Heart left ventricle (tissue), 16 donors: ENCODE measurements at regions not wholly inside any gene's neighbourhood (a gene's known extent, or its start where the extent isn't known, plus 50 kb on each side); places are given as distances from the start of the nearest gene placed in this dataset.

Experiments used
- ATAC-seq, 4 donors: fragments of 200-7000 bp; cut with Tn5 transposase; one replicate each; pipeline ENCODE4 v1.9.1; 2020 to 2022; ENCODE audit warnings: moderate library complexity in 4 of 4, mild to moderate bottlenecking in 3 of 4, moderate number of reproducible peaks in 1 of 4
- DNase-seq, 5 donors: peaks; one replicate each; pipeline ENCODE4 v3.0.0-alpha.2; 2020
- H3K27ac ChIP-seq, 12 donors: fragments of 200-600 bp; sonication (generic) in 4 of 12; one replicate each; pipeline versions ENCODE4 v1.5.0 to v1.8.0; 2016 to 2022; ENCODE audit warnings: mild to moderate bottlenecking in 2 of 12
- H3K27me3 ChIP-seq, 9 donors: fragments of 200-600 bp; sonication (generic) in 2 of 9; one replicate each; pipeline versions ENCODE4 v1.5.1 to v1.8.0; 2016 to 2022; ENCODE audit warnings: mild to moderate bottlenecking in 3 of 9
- H3K36me3 ChIP-seq, 9 donors: fragments of 200-600 bp; sonication (generic) in 2 of 9; one replicate each; pipeline versions ENCODE4 v1.5.0 to v1.8.0; 2018 to 2022; ENCODE audit warnings: mild to moderate bottlenecking in 2 of 9
- H3K4me1 ChIP-seq, 12 donors: fragments of 200-600 bp; sonication (generic) in 4 of 12; one replicate each; pipeline versions ENCODE4 v1.5.0 to v1.8.0; 2016 to 2022; ENCODE audit warnings: mild to moderate bottlenecking in 3 of 12
- H3K4me3 ChIP-seq, 12 donors: fragments of 200-600 bp; sonication (generic) in 4 of 12; one replicate each; pipeline versions ENCODE4 v1.5.0 to v1.8.0; 2017 to 2022; ENCODE audit warnings: mild to moderate bottlenecking in 9 of 12, moderate library complexity in 4 of 12
- H3K9me3 ChIP-seq, 12 donors: fragments of 200-600 bp; sonication (generic) in 4 of 12; one replicate each; pipeline versions ENCODE4 v1.5.0 to v1.8.0; 2016 to 2022; ENCODE audit warnings: mild to moderate bottlenecking in 1 of 12
- CTCF ChIP-seq, 12 donors: fragments of 200-600 bp; sonication (generic) in 4 of 12; IDR thresholded peaks; one replicate each; pipeline versions ENCODE4 v1.5.0 to v1.8.0; 2018 to 2022; ENCODE audit warnings: antibody characterized with exemption in 12 of 12, mild to moderate bottlenecking in 5 of 12
- POLR2A ChIP-seq, 2 donors: fragments of 450-650 bp; IDR thresholded peaks; one replicate each; pipeline ENCODE4 v1.6.1; 2017; ENCODE audit warnings: antibody characterized with exemption in 2 of 2, mild to moderate bottlenecking in 2 of 2, moderate library complexity in 2 of 2
- WGBS, 4 donors: extraction: QIAGEN DNeasy Blood & Tissue Kit in 2 of 4; methylation state at CpG; one replicate each; pipeline versions ENCODE4 v1.1.5 to v1.1.7; 2013 to 2018; 5-methylcytosine and 5-hydroxymethylcytosine counted together
- intact Hi-C, 10 donors: fragments of 100-400 bp; cut with DNase I; formaldehyde crosslinking; loops; one replicate each; pipeline versions ENCODE4 v1.11.1 to v1.14.2; 2022
- donor health status: ischemic (EF 13 %, LVEDD 7.1; RV severe dilation, severe dysfunction).
- donor health status: healthy with polysubstance abuse.
- donor health status: DM: no; HTN: yes; CAD: no.
- donor health status: DM: no; HTN: no; CAD: no.
- donor health status: ischemic (EF 25% LVEDD 6.9; RV normal size, moderate dysfunction).
- donor health status: ischemic (EF 25% LVEDD 5.7; RV mildly dilated, moderate dysfunction).
- donor health status: healthy.
- donor health status: DM: yes; HTN: yes; CAD: no.
- donor health status: ischemic (EF 35%, LVEDD 5.7; RV mildly dilated, moderate dysfunction).
- donor health status: nonischemic (EF 11% LVEDD 7.7; RV severe dilation, severe dysfunction).
- donor health status: DM: yes; HTN: yes; CAD: no.
- donor health status: PGD.
- donor health status: ischemic (EF 29% LVEDD 5.4; RV normal size, mild dysfunction).
- donor health status: nonischemic (EF 23%, LVEDD 6.1; RV moderate dilation, normal function).

- Histone ChIP-seq H3K9me3 (peaks cover 0 to 21% (median 4%) of the 10 kb centered on the region in 12 donors), H3K4me3 (no peak overlapping the region), H3K27ac (no peak overlapping the region), H3K4me1 (peaks cover 0 to 5% (median 0%) of the 10 kb centered on the region in 12 donors), H3K27me3 (no peaks in the 10 kb centered on the region), H3K36me3 (no peaks in the 10 kb centered on the region)
- TF ChIP-seq CTCF (IDR thresholded peaks at IDR 0.05), result no peak
- no peak for TF ChIP-seq POLR2A (IDR thresholded peaks at IDR 0.05)
- ATAC-seq (no peak), DNase-seq (no peak)
- WGBS, 4 donors, result 78 to 86% (median 78%) methylated on average over 3 of the region's 3 CpGs
- intact Hi-C loops, result no loop called here
Measured at GRCh38 chr6:164836486-164836885, 472.9 kb downstream of the C6orf118 start.

GRCh38 chr6:164832410-164832809, 477.0 kb downstream of the C6orf118 start:
- intact Hi-C loops, result no loop called here
- TF ChIP-seq POLR2A (IDR thresholded peaks at IDR 0.05) (no peak), CTCF (IDR thresholded peaks at IDR 0.05) (no peak)
- Histone ChIP-seq H3K9me3 (peaks cover 0 to 6% (median 0%) of the 10 kb centered on the region in 12 donors), H3K27me3 (no peaks in the 10 kb centered on the region), H3K4me3 (no peak overlapping the region), H3K27ac (no peak overlapping the region), H3K4me1 (peaks cover 0 to 5% (median 0%) of the 10 kb centered on the region in 12 donors), H3K36me3 (no peaks in the 10 kb centered on the region)
- 50 to 62% (median 55%) methylated on average over 7 of the region's 7 CpGs for WGBS, 4 donors
- no peak for DNase-seq
- ATAC-seq, result peak in 3 of 4 donors; percentile 18 to 62 (median 32)

GRCh38 chr6:164827537-164827936, 481.9 kb downstream of the C6orf118 start:
- no peak for TF ChIP-seq CTCF (IDR thresholded peaks at IDR 0.05)
- TF ChIP-seq POLR2A (IDR thresholded peaks at IDR 0.05), result no peak
- H3K36me3 ChIP-seq, result no peaks in the 10 kb centered on the region
- no peaks in the 10 kb centered on the region for H3K27me3 ChIP-seq
- 84 to 91% (median 85%) methylated on average over 8 of the region's 8 CpGs for WGBS, 4 donors
- peaks cover 0 to 2% (median 0%) of the 10 kb centered on the region in 12 donors for H3K4me1 ChIP-seq
- intact Hi-C loops, result no loop called here
- no peak overlapping the region for H3K4me3 ChIP-seq
- no peak overlapping the region for H3K27ac ChIP-seq
- ATAC-seq (no peak), DNase-seq (no peak)
- H3K9me3 ChIP-seq, result no peaks in the 10 kb centered on the region

- no peaks in the 10 kb centered on the region for H3K27me3 ChIP-seq
- no peak for ATAC-seq
- no peak for DNase-seq
- TF ChIP-seq POLR2A (IDR thresholded peaks at IDR 0.05) (no peak), CTCF (IDR thresholded peaks at IDR 0.05) (no peak)
- H3K4me1 ChIP-seq, result no peaks in the 10 kb centered on the region
- H3K27ac ChIP-seq, result no peak overlapping the region
- intact Hi-C loops, result no loop called here
- no peaks in the 10 kb centered on the region for H3K36me3 ChIP-seq
- H3K4me3 ChIP-seq, result no peak overlapping the region
- no peaks in the 10 kb centered on the region for H3K9me3 ChIP-seq
- 61 to 63% (median 62%) methylated on average over 11 of the region's 11 CpGs for WGBS, 4 donors
Measured at GRCh38 chr6:164826831-164827468, 482.5 kb downstream of the C6orf118 start.
